ENCODE measurements at regions not wholly inside any gene's neighbourhood (a gene's known extent, or its start where the extent isn't known, plus 50 kb on each side); places are given as distances from the start of the nearest gene placed in this dataset.

GRCh38 chr1:162950187-162950586 lies 89.2 kb upstream of the CCDC190 start:
- no peak for DNase-seq

More at GRCh38 chr1:162950187-162950586, 89.2 kb upstream of the CCDC190 start:
- H2BK15ac ChIP-seq (ENCODE audit: low read depth, low read length) = no peak overlapping the region
- H3K9ac ChIP-seq (ENCODE audit: extremely low read depth, insufficient read length, low read length) = no peak overlapping the region
- Mint-ChIP-seq H3K9me3 (no peaks in the 10 kb centered on the region), H3K4me3 (no peak overlapping the region), H3K36me3 (ENCODE audit: insufficient read depth in 1 of 3, low read depth in 3 of 3) (no peaks in the 10 kb centered on the region), H3K27ac (peak overlapping the region in 1 of 3 experiments; percentile 30; a peak in 1 of 7 replicates), H3K4me1 (peaks cover 0 to 2% of the 10 kb centered on the region in 2 experiments; a peak in 2 of 4 replicates), H3K27me3 (ENCODE audit: low read depth) (no peaks in the 10 kb centered on the region)
- no peak overlapping the region for H3K4me2 ChIP-seq (ENCODE audit: insufficient read depth, insufficient read length, low read length)
- no peak overlapping the region for H3K23ac ChIP-seq (ENCODE audit: insufficient read length, low read depth, low read length)
- H3K23me2 ChIP-seq (ENCODE audit: insufficient read length, low read depth, low read length, poor library complexity, severe bottlenecking) = no peaks in the 10 kb centered on the region
- no peak for TF ChIP-seq CTCF (conservative IDR thresholded peaks at IDR 0.05)
- no peak overlapping the region for H3K14ac ChIP-seq (ENCODE audit: insufficient read depth, low read length)
- H2AK5ac ChIP-seq (ENCODE audit: insufficient read length, low read length) = no peak overlapping the region
- H4K91ac ChIP-seq (ENCODE audit: insufficient read length, low read depth, low read length) = no peak overlapping the region
- no peak overlapping the region for H4K8ac ChIP-seq (replicated peaks; ENCODE audit: insufficient read length, low read depth, low read length)
- no peak overlapping the region for H3K4ac ChIP-seq (ENCODE audit: low read depth, low read length)
- no peak overlapping the region for H3K18ac ChIP-seq (ENCODE audit: insufficient read length, low read depth, low read length)
- no peaks in the 10 kb centered on the region for H3K4me1 ChIP-seq (ENCODE audit: insufficient read depth, low read length)
- H2BK120ac ChIP-seq (ENCODE audit: low read depth, low read length, poor library complexity, severe bottlenecking) = no peak overlapping the region
- no peaks in the 10 kb centered on the region for H3K27me3 ChIP-seq (ENCODE audit: insufficient read depth, low read length)
- no peaks in the 10 kb centered on the region for H3K79me2 ChIP-seq (ENCODE audit: insufficient read depth, low read length)
- H3K27ac ChIP-seq (ENCODE audit: insufficient read length, low read depth, low read length) = no peak overlapping the region
- H4K20me1 ChIP-seq (ENCODE audit: control insufficient read depth, insufficient read depth, insufficient read length) = no peaks in the 10 kb centered on the region
- no peak overlapping the region for H3T11ph ChIP-seq (ENCODE audit: low read length)
- no peak overlapping the region for H4K5ac ChIP-seq (ENCODE audit: insufficient read length, low read depth, low read length)
- H3K56ac ChIP-seq (ENCODE audit: insufficient read length, low read depth, low read length) = no peak overlapping the region
- H2BK12ac ChIP-seq (ENCODE audit: insufficient read length, low read depth, low read length) = no peak overlapping the region
- no peaks in the 10 kb centered on the region for H3K79me1 ChIP-seq (ENCODE audit: insufficient read depth, low read depth, low read length, poor library complexity, severe bottlenecking)
- no peak overlapping the region for H2BK20ac ChIP-seq (ENCODE audit: low read depth, low read length, poor library complexity, severe bottlenecking)
- H2AFZ ChIP-seq (ENCODE audit: low read length) = no peak overlapping the region
- no peaks in the 10 kb centered on the region for H3K9me3 ChIP-seq (ENCODE audit: control insufficient read depth, low read depth, low read length)
- H2BK5ac ChIP-seq (ENCODE audit: insufficient read length, low read length) = no peak overlapping the region

Measured in H9 (cell line).